Cardiac fibroblast (primary cell): ENCODE measurements at regions not wholly inside any gene's neighbourhood (a gene's known extent, or its start where the extent isn't known, plus 50 kb on each side); places are given as distances from the start of the nearest gene placed in this dataset.

Experiments
- DNase-seq, 2 donors: peaks; one replicate each; pipeline versions ENCODE4 v3.0.0 to v3.0.0-alpha.2; 2010; ENCODE audit warnings: low read depth in 2 of 2
- H3K4me3 ChIP-seq, 2 donors: replicated peaks in 1 of 2; 1 replicate in 1 of 2; 2 replicates in 1 of 2; pipeline ENCODE4 v1.5.1; 2011; ENCODE audit warnings: low read depth in 2 of 2, low read length in 2 of 2, mild to moderate bottlenecking in 2 of 2, moderate library complexity in 1 of 2
- CTCF ChIP-seq: IDR thresholded peaks from one replicate; pipeline ENCODE4 v1.5.1; 2011; ENCODE audit warnings: low read depth, mild to moderate bottlenecking, low read length, inconsistent platforms

DNA sequence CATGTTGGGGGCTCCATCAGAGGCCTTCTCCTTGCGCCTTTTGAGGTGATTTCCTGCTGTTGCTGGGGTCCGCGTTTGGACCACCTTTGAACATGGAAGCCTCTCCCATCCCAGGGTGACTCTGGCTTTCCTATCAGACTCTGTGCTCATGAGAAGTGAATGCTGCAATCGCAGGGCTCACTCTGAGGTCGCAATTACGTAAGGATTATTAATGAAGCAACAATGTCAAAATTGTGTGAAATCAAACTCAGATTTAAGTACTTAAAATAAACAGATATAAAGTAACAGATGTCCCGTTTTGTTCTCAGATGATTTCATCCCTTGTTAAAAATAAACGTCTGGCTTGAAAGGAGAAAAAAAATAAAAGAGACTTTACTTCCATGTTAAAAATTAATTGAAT lies 634.2 kb downstream of the BNC2 start:
- peak; percentile 85 to 88 for DNase-seq
- no peak for TF ChIP-seq CTCF
- H3K4me3 ChIP-seq = no peak overlapping the region

DNA sequence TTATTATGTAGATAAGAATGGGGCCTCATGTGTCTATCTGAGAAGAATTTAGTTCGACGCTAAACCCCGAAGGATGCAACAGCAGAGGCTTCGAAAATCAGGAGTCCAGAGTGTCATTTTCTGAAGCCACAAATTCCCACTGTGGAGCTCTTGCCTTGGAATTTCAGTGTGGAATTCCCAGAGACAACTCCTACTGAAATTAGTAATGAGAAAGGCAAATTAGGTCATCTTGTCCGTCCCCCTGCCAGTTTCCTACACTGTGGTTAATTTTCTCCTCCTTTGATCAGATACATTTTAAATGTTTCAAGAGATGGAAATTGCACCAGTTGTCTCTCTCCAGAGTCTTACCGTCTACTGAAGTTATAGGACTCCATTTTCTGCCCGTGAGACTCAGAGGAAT lies 633.6 kb downstream of the BNC2 start:
- no peak for TF ChIP-seq CTCF
- no peak overlapping the region for H3K4me3 ChIP-seq
- peak; percentile 26 to 44 for DNase-seq

DNA sequence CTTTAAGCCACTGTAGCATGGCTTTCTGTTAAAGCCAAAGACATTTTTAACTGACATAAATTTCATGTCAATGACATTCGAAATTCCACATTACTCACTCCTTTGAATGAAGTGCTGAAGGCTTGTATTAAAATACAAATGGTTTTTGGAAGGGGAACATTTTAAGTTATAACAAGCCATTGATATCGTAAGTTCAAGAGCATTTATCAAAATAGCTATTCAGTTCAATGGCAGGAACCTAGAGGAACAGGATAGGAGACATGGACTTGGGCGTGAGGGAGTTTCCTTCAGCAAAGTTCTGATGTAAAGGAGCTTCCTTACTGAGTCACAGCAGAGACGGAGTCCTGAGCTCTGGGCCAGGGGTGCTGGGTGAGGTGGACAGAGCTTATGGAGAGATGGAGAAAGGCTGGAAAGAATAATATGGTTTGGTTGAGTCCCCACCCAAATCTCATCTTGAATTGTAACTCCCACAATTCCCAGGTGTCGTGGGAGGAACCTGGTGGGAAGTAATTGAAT lies 631.8 kb downstream of the BNC2 start:
- no peak for TF ChIP-seq CTCF
- no peak overlapping the region for H3K4me3 ChIP-seq
- DNase-seq = peak in 1 of 2 donors; percentile 35

DNA sequence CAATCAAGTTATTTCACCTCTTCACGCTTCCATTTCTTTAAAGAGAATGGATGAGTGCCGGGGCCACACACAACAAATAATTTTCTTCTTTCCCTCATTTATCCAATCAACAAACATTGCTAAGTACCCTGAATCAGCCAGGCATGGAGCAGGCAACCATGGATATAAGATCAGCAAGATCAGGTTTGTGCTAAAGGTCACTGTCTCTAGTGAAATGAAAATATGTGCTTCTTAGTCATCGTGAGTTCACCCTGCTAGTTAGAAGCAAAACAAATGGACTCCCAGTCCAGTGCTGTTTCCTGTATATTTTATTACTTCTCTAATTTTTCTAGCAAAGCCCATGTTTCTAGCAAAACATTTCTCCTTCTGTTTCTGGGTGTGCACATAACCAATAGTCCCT lies 629.2 kb downstream of the BNC2 start:
- no peak for TF ChIP-seq CTCF
- H3K4me3 ChIP-seq = no peak overlapping the region
- DNase-seq = peak; percentile 31 to 75

DNA sequence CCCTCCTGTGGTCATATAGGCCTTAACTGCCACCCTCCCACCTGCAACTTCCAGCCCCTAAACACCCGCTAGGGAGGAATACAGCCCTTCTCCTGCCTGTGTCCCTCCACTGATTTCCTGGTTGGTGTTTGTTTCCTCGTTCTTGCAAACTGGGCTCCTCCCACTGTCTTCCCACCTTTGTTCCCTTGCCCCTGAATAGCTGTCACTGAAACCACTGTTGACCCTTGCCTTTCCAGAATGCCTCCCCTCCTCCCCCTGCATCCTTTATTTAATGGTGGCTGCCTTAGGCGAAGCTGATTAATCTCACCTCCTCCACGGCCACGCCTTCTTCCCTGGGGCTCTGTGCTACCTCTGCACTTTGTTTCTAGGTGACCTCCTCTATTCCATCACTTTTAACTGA lies 626.7 kb downstream of the BNC2 start:
- no peak for TF ChIP-seq CTCF
- no peak overlapping the region for H3K4me3 ChIP-seq

GRCh38 chr9:16245756-16246440 lies 624.6 kb downstream of the BNC2 start:
- TF ChIP-seq CTCF = no peak
- H3K4me3 ChIP-seq = no peak overlapping the region
- DNase-seq = peak; percentile 43 to 68

More for the DNA sequence above, 626.7 kb downstream of the BNC2 start:
- no peak for DNase-seq

DNA sequence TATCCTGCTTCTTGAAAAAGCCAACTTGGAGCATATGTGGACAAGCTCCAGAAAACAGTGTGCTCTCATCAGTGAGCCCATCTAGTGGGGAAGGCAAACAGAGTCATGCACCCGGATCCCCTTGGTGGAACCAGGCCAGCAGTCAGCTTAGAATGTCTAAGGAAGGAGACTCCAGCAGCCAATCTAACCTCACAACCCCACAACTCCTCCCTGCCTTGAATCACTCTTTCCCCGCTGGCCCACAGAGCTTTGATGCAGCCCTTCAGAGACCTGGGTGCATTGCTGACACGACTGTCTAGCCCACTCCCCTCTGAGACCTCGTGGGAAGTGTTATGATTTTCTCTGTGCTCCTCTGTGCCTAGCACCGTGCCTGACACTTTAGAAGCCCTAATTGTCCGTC lies 623.7 kb downstream of the BNC2 start:
- DNase-seq = peak in 1 of 2 donors; percentile 20
- H3K4me3 ChIP-seq = no peak overlapping the region
- TF ChIP-seq CTCF = no peak
